Transverse colon (tissue), 4 donors: ENCODE measurements at regions not wholly inside any gene's neighbourhood (a gene's known extent, or its start where the extent isn't known, plus 50 kb on each side); places are given as distances from the start of the nearest gene placed in this dataset.

ENCODE experiments used
- DNase-seq: peaks from one replicate; pipeline ENCODE4 v3.0.0-alpha.2; 2019
- H3K27ac ChIP-seq, 4 donors: fragments of 200-600 bp; sonication (generic); 2 replicates each; pipeline ENCODE4 v1.5.1; 2016 to 2018; ENCODE audit warnings: inconsistent platforms in 4 of 4
- H3K27me3 ChIP-seq: fragments of 200-600 bp; sonication (generic); 2 replicates; pipeline ENCODE4 v1.5.1; 2017; ENCODE audit warnings: inconsistent platforms
- H3K36me3 ChIP-seq, 4 donors: fragments of 200-600 bp; sonication (generic); 2 replicates each; pipeline ENCODE4 v1.5.1; 2017 to 2019; ENCODE audit warnings: inconsistent platforms in 4 of 4
- H3K4me1 ChIP-seq, 4 donors: fragments of 200-600 bp; sonication (generic); 2 replicates each; pipeline ENCODE4 v1.5.1; 2017 to 2020; ENCODE audit warnings: inconsistent platforms in 4 of 4
- H3K4me3 ChIP-seq, 4 donors: fragments of 200-600 bp; sonication (generic); 1 replicate in 1 of 4; 2 replicates in 3 of 4; pipeline versions ENCODE4 v1.5.1 to v1.6.1; 2017 to 2019; ENCODE audit warnings: inconsistent platforms in 4 of 4
- H3K9me3 ChIP-seq, 2 donors: fragments of 200-600 bp; sonication (generic); 2 replicates each; pipeline ENCODE4 v1.5.1; 2017 to 2019; ENCODE audit warnings: inconsistent platforms in 2 of 2
- CTCF ChIP-seq, 5 experiments: fragments of 200-600 bp in 3 of 5; fragments of 450-650 bp in 2 of 5; sonication (generic) in 3 of 5; IDR thresholded peaks; 1 replicate in 2 of 5; 2 replicates in 3 of 5; pipeline ENCODE4 v1.5.1; 2016 to 2017; ENCODE audit warnings: antibody characterized with exemption in 5 of 5, inconsistent platforms in 3 of 5, mild to moderate bottlenecking in 2 of 5, moderate library complexity in 1 of 5
- EP300 ChIP-seq: sonication (generic); formaldehyde crosslinking; IDR thresholded peaks from one replicate; pipeline ENCODE4 v1.6.1; 2017; ENCODE audit warnings: antibody characterized with exemption, low read depth
- POLR2A ChIP-seq: fragments of 450-650 bp; IDR thresholded peaks from one replicate; pipeline ENCODE4 v1.6.1; 2016; ENCODE audit warnings: antibody characterized with exemption, mild to moderate bottlenecking, moderate library complexity
- POLR2AphosphoS5 ChIP-seq, 3 donors: sonication (generic); formaldehyde crosslinking; IDR thresholded peaks; one replicate each; pipeline ENCODE4 v1.6.1; 2016; ENCODE audit warnings: antibody characterized with exemption in 3 of 3
- WGBS, 2 donors: methylation state at CpG; one replicate each; pipeline ENCODE4 v1.1.5; 2018; ENCODE audit warnings: low coverage in 1 of 2; 5-methylcytosine and 5-hydroxymethylcytosine counted together
- in situ Hi-C, 4 donors: fragments of 200-750 bp; cut with MboI; loops; one replicate each; pipeline versions ENCODE4 v1.15.0 to v1.15.1; 2017; ENCODE audit warnings: low sequenced_read_pairs in 3 of 4, low pct_ligation_motif_present in 1 of 4, low pct_unique_long_range_greater_than_20kb in 1 of 4
- intact Hi-C: fragments of 100-400 bp; cut with DNase I; formaldehyde crosslinking; loops from one replicate; pipeline ENCODE4 v1.15.1; 2023; ENCODE audit warnings: low total_unique reads

DNA sequence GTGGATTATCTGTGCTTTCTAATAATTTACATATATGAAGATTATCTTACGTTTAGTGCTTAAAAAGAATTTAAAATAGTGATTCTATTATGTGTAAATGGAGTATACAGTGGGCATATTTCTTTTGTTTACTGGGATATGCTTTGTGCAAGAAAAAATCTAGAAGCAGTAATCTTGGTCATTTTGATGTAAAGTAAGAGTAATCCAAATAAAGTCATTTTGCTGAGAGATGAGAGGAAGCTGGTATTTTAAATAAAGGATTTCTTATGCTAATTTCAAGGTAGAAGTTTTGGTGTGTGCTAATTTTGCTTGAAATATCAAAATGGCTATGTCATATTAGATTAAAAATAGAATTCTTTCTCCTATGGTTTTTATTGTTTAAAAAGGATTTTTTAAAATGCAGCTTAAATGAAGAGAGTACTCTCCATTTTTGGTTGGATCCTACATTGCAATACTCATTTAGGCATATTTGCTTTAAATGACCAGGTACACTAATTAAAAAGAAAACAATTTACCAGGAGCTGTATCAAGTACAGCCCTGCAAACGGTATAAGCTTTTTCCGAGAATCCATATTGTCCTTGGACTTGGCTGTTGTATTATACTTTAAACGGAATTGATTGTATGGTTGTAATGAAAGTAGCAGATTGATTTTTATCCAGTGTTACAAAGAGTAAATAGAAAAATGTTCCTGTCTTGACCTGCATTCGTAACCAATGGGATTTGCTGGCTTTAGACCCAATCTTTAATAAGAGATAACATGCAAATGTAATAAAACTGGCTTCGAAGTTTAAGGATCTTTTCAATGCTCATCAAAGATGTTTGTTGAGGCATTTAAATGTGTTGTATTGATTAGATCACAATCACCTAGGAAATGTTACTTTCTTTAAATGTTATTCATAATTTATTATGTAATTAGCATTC, 574.7 kb downstream of the USP25 start:
- no peak overlapping the region for H3K4me3 ChIP-seq
- no peaks in the 10 kb centered on the region for H3K27me3 ChIP-seq
- no peaks in the 10 kb centered on the region for H3K36me3 ChIP-seq
- no peaks in the 10 kb centered on the region for H3K4me1 ChIP-seq
- no peak for DNase-seq
- intact Hi-C loops = no loop called here
- WGBS, 2 donors = 71 to 73% methylated on average over 6 of the region's 6 CpGs
- TF ChIP-seq POLR2AphosphoS5 (IDR thresholded peaks at IDR 0.05) (no peak), POLR2A (no peak), CTCF (IDR thresholded peaks at IDR 0.05) (no peak), EP300 (no peak)
- in situ Hi-C loops = no loop called here
- H3K27ac ChIP-seq = no peak overlapping the region
- H3K9me3 ChIP-seq = no peaks in the 10 kb centered on the region

DNA sequence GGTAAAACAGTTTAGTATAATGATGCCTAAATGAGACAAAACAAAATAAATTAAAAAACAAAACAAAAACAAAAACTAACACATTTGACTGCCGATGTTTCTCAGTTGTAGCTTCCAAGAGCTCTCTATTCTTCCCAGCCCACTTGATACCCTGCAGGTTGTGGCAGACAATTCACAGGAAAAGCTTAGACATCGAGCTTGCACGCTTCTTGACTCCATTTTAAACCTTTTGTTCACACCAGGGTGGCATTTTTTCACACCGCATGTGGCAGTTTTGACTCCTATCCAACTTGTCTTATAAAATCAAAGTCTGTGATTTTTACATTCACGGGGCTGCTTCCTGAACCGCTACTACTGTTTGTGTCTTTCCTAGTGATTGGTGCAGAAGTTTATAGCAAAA, 575.9 kb downstream of the USP25 start:
- H3K4me3 ChIP-seq = no peak overlapping the region
- 40 to 53% methylated on average over 6 of the region's 6 CpGs for WGBS, 2 donors
- TF ChIP-seq POLR2AphosphoS5 (IDR thresholded peaks at IDR 0.05) (no peak), EP300 (no peak), CTCF (IDR thresholded peaks at IDR 0.05) (no peak), POLR2A (no peak)
- H3K27me3 ChIP-seq = no peaks in the 10 kb centered on the region
- in situ Hi-C loops (no loop called here), intact Hi-C loops (no loop called here)
- H3K9me3 ChIP-seq = no peaks in the 10 kb centered on the region
- no peaks in the 10 kb centered on the region for H3K4me1 ChIP-seq
- no peak for DNase-seq
- peak overlapping the region in 2 of 4 donors; percentile 20 to 27 for H3K27ac ChIP-seq
- no peaks in the 10 kb centered on the region for H3K36me3 ChIP-seq

GRCh38 chr21:16307256-16307655, 577.5 kb downstream of the USP25 start:
- in situ Hi-C loops = no loop called here
- Histone ChIP-seq H3K4me1 (no peaks in the 10 kb centered on the region), H3K27ac (no peak overlapping the region), H3K27me3 (no peaks in the 10 kb centered on the region), H3K36me3 (no peaks in the 10 kb centered on the region), H3K4me3 (no peak overlapping the region), H3K9me3 (no peaks in the 10 kb centered on the region)
- DNase-seq = no peak
- TF ChIP-seq POLR2AphosphoS5 (IDR thresholded peaks at IDR 0.05) (no peak), CTCF (IDR thresholded peaks at IDR 0.05) (no peak), POLR2A (no peak), EP300 (no peak)
- intact Hi-C loops = no loop called here

DNA sequence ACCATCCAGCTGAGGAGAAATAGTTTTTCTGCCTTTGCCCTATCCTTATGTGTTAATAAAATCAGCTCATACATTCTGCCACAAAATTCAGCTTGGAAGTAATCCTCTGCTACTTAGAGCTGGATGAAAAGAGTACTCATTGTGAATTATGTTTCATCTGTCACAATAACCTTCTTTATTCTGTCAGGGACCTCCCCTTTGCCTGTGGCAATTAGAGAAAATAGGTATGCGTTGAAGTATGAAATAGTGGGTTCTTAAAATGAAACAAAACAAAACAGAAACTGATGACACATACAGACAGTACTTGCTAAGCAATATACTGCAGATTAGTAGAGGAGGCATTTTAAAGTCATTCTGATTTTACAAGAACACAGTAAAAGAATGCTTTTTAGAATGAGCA, 578.5 kb downstream of the USP25 start:
- 21 to 46% methylated on average over 1 of the region's 1 CpG for WGBS, 2 donors
- no peaks in the 10 kb centered on the region for H3K4me1 ChIP-seq
- intact Hi-C loops = no loop called here
- DNase-seq = no peak
- in situ Hi-C loops = no loop called here
- no peak overlapping the region for H3K4me3 ChIP-seq
- peak overlapping the region in 1 of 4 donors; percentile 21 for H3K27ac ChIP-seq
- H3K27me3 ChIP-seq = no peaks in the 10 kb centered on the region
- TF ChIP-seq CTCF (IDR thresholded peaks at IDR 0.05) (no peak), POLR2A (no peak), EP300 (no peak), POLR2AphosphoS5 (IDR thresholded peaks at IDR 0.05) (no peak)
- no peaks in the 10 kb centered on the region for H3K9me3 ChIP-seq
- no peaks in the 10 kb centered on the region for H3K36me3 ChIP-seq
